Activated CD8-positive, alpha-beta memory T cell treated with anti-CD3 and anti-CD28 coated beads, Interleukin-2, amount 50 U/mL, for 48 hours (primary cell): ENCODE measurements at regions not wholly inside any gene's neighbourhood (a gene's known extent, or its start where the extent isn't known, plus 50 kb on each side); places are given as distances from the start of the nearest gene placed in this dataset.
A peak's percentile ranks its signal among the peaks of the same experiment; 100 is the strongest.

ENCODE experiments used
- DNase-seq: peaks from one replicate; pipeline ENCODE4 v3.0.0-alpha.2; 2020

DNA sequence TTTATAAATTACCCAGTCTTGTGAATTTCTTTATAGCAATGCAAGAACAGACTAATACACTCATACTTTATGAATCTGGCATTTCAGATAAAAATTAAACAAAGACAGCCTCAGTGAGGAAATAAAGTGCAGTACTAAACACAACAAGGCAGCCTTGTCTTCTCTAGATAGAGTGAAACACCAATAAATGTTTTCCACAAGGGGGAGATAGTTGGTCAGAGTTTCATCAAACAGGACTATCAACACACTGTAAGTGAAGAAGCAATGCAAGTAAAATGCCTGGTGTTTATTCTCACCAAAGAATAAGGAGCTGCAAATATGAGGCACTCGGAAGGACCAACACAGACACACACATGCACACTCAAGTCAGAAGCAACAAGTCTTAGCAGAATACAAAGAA lies 62.8 kb downstream of the FAM9B start:
- DNase-seq = no peak

- no peak for DNase-seq
These were observed 64.5 kb downstream of the FAM9B start for GRCh38 chrX:8969378-8969777.

GRCh38 chrX:8967461-8967860 lies 66.5 kb downstream of the FAM9B start:
- no peak for DNase-seq

DNA sequence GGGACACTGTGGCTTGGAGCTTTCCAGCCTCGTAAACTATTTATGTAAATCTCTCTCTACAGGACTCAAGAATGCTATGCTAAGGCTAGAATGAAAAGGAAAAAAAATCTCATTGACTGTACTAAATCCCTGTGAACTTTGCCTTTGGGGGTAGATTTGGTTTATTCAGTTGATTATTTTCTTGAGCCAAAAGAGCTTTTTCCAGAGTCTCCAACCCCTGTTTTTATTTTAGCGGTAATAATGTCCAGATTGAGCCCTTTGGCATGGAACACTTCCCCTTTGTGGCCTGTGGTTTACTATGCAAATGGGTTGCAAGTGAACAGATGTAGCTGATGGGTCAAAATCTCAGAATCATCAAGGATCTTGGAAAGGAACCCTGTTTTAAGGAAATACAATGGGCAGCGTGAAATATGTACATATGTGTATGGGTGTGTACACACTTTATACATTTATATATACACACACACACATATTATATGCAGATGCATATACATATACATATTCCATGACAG lies 72.9 kb downstream of the FAM9B start:
- DNase-seq = no peak

DNA sequence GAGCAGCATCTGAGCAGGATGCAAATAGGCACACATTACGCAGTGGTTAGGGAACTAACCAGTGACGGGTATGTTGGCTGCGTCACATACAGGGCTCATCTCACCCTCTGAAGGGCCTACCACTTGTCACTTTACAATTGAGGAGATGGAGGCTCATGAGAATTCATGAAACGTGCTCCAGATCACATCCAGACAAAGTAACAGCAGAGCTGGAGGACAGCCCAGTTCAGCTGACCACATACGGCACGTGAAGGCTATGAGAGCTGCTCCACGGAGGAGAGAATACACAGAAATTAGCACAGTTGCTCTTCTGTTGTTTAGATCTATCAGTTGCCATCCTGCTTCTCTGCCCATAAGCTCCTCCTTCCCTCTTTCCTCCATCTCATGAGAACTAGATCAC lies 78.4 kb downstream of the FAM9B start:
- no peak for DNase-seq

DNA sequence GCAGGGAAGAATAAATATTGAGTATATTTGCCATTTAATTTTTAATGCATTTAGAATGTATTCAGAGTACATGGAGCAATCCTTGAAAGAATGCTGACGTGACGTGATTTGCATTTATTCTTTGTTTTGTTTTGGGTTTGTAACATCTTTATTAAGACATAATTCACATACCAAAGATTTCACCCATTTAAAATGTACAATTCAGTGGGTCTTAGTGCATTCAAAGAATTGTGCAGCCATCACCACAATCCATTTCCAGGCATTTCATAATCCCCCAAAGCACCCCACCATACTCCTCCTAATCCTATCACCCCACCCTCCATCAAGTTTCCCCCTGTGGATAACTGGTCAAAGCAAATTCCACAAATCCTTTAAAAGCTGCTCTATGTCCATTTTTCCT lies 87.4 kb downstream of the FAM9B start:
- DNase-seq = no peak

DNA sequence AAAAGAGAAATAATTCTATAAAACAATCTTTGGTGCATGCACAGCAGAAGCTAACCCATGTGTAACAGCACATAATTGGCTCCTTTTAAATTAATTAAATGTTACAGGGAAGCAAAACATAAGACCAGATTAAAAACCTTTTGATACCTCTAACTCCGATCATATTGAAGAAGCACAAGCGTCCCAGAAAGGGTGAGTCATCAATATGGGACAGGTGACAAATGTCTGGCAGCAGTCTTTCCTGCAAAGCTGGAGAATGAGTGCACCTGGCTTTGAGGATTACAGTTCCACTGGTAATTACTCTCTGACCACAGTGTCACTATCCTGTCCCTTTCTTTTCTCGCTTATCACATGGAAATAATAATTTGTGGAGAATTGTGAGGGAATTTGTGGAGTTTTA lies 94.6 kb downstream of the FAM9B start:
- DNase-seq = no peak

- no peak for DNase-seq
These were observed 106.2 kb downstream of the FAM9B start for GRCh38 chrX:8927701-8928100.

DNA sequence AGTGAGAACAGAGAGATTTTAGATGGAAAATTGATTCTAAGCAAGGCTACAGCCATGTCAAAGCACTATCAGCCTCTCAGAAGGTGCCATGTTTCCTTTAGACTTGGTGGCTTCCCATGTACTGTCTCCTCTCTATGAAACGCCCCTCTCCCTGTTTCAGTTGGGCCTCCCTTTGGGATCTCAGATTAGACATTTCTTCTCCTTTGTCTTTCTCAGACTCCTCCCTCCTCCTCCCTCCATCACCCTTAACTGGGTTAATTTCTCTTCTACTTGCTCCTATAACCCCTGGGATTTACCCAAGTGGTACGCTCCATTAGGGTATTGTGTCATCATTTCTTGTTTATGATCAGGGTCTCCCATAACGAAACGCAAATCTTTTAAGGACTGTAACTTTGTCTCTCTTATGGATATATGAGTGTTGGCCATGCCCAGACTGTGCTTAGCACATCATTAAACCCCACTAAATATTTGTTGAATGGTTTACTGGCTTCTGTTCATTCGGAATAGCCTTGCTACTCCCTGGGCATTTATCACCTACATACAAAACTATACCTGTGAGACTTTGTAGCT lies 106.8 kb downstream of the FAM9B start:
- DNase-seq = no peak

GRCh38 chrX:8921615-8922014 lies 112.3 kb downstream of the FAM9B start:
- no peak for DNase-seq

GRCh38 chrX:8919801-8920200 lies 114.1 kb downstream of the FAM9B start:
- no peak for DNase-seq

DNA sequence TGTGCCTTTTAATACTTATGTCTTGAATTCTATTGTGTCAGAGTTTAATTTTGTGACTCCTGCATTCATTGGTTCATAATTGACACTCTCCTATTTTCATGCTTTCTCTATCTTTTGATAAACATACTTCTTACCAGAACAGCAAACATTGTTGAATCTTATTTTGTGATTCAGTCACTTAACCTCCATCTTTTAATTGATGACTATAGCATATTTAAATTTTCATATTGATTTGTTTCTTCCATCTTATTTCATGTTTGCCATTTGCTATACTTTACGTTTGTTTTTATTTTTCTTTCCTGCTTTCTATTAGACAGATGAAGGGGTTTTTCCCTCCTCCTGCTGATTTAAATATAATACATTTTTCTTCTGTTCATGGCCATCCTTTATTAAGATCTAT lies 115.5 kb upstream of the FAM9A start:
- no peak for DNase-seq

DNA sequence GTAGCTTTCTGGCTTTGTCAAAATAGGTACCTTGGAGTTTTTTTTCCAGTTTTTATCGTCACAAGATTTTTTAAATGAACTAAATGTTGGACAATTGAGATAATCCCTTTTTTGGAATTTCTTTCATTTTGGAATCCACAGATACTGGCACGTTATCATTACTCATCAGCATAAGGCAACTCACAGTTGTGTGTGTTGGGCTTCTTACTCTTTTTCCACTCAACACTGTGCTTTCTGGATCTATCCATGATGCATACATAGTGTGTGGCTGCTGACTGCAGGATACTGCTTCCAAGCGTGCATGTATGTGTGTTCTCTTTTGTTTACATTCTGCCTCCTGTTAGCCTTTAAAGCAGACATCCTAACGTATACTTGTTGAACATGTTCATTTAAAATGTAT lies 113.5 kb upstream of the FAM9A start:
- DNase-seq = no peak

GRCh38 chrX:8913655-8914409 lies 112.6 kb upstream of the FAM9A start:
- DNase-seq = no peak

- DNase-seq = no peak
These were observed 106.5 kb upstream of the FAM9A start for GRCh38 chrX:8907688-8908087.

- no peak for DNase-seq
These were observed 105.2 kb upstream of the FAM9A start for GRCh38 chrX:8906299-8906938.

DNA sequence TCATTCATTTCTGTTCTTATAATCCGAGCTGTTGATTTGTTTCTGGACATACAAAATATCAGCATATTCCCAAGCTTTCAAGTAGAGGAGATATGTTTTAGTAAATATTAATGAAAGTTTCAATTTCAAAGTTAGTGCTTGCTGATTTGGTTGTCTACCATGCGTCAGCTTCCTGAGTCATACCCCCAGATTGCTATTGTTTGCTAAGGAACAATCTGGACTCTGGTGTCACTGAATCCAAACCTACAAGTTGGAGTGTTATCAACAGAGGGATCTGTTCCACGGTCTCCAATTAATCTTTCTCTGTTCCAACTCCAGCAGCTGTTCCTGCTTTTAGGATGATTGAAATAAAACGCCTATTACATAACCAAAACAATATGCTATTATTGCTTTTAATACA lies 96.1 kb upstream of the FAM9A start:
- no peak for DNase-seq

DNA sequence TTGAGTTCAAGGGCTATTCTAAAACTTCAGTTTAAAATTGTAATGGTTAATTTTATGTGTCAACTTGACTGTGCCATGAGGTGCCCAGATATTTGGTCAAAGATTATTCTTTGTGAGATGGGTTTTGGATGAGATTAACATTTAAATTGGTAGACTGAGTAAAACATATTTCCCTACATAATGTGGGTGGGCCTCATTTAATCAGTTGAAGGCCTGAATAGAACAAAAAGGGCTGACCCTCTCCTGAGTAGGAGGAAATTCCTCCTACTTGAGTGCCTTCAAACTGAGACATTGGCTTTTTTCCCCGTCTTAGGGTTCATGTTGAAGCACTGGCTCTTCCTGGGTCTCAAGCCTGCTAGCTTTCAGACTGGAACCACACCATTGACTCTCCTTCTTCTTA lies 89.6 kb upstream of the FAM9A start:
- DNase-seq = no peak

GRCh38 chrX:8887004-8887403 lies 85.8 kb upstream of the FAM9A start:
- no peak for DNase-seq

DNA sequence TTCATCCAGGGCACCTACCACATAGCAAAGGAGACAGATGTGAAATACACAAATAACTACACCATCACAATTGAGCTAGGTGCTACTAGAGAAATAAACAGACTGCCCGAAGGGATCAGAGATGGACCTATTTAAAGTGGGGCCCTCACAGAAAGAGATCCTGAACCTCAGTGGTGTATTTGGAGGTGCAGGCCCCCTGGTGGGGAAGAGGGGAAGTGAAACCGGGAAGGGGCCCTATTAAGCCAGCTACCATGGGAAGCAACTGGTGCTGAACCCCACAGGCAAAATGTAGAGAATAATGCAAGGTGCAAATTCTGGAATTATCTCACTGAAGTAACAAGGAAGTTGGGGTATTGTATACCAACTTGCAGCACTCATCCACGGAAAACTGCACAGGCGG lies 78.6 kb upstream of the FAM9A start:
- peak; percentile 53 for DNase-seq

- DNase-seq = no peak
These were observed 72.8 kb upstream of the FAM9A start for GRCh38 chrX:8873956-8874355.

- no peak for DNase-seq
These were observed 71.9 kb upstream of the FAM9A start for GRCh38 chrX:8873102-8873501.

- DNase-seq = no peak
These were observed 69.2 kb upstream of the FAM9A start for GRCh38 chrX:8870411-8870810.

- no peak for DNase-seq
These were observed 68.6 kb upstream of the FAM9A start for GRCh38 chrX:8869812-8870211.
